H9 (cell line): ENCODE measurements at regions not wholly inside any gene's neighbourhood (a gene's known extent, or its start where the extent isn't known, plus 50 kb on each side); places are given as distances from the start of the nearest gene placed in this dataset.

Experiments
- DNase-seq: peaks from one replicate; pipeline ENCODE4 v3.0.0-alpha.2; 2017
- H2AFZ ChIP-seq: one replicate; pipeline ENCODE4 v1.6.1; 2013; ENCODE audit warnings: mild to moderate bottlenecking, low read length, control low read depth, moderate library complexity
- H2AK5ac ChIP-seq: 2 replicates; pipeline ENCODE4 v1.6.1; 2013; ENCODE audit warnings: low read length, control low read depth, mixed read lengths; ENCODE audit not compliant: insufficient read length
- H2BK120ac ChIP-seq: one replicate; pipeline ENCODE4 v1.6.1; 2013; ENCODE audit warnings: low read depth, mild to moderate bottlenecking, low read length, control low read depth, inconsistent platforms; ENCODE audit not compliant: poor library complexity, severe bottlenecking
- H2BK12ac ChIP-seq: 2 replicates; pipeline ENCODE4 v1.6.1; 2013; ENCODE audit warnings: low read length, control low read depth, mixed read lengths, low read depth; ENCODE audit not compliant: insufficient read length
- H2BK15ac ChIP-seq: 2 replicates; pipeline ENCODE4 v1.6.1; 2013; ENCODE audit warnings: low read depth, low read length, control low read depth
- H2BK20ac ChIP-seq: one replicate; pipeline ENCODE4 v1.6.1; 2013; ENCODE audit warnings: low read depth, mild to moderate bottlenecking, low read length, control low read depth, inconsistent platforms; ENCODE audit not compliant: poor library complexity, severe bottlenecking
- H2BK5ac ChIP-seq: 2 replicates; pipeline ENCODE4 v1.6.1; 2013; ENCODE audit warnings: low read length, control low read depth, mixed read lengths; ENCODE audit not compliant: insufficient read length
- H3K14ac ChIP-seq: 2 replicates; pipeline ENCODE4 v1.6.1; 2013; ENCODE audit warnings: low read length, control low read depth; ENCODE audit not compliant: insufficient read depth
- H3K18ac ChIP-seq: 2 replicates; pipeline ENCODE4 v1.6.1; 2013; ENCODE audit warnings: low read depth, mild to moderate bottlenecking, mixed read lengths, low read length, control low read depth; ENCODE audit not compliant: insufficient read length
- H3K23ac ChIP-seq: 2 replicates; pipeline ENCODE4 v1.6.1; 2013; ENCODE audit warnings: low read length, control low read depth, mixed read lengths, low read depth; ENCODE audit not compliant: insufficient read length
- H3K23me2 ChIP-seq: 2 replicates; pipeline ENCODE4 v1.6.1; 2013; ENCODE audit warnings: low read depth, mild to moderate bottlenecking, mixed read lengths, low read length, control low read depth; ENCODE audit not compliant: insufficient read length, poor library complexity, severe bottlenecking
- H3K27ac ChIP-seq: 2 replicates; pipeline ENCODE4 v1.5.1; 2013; ENCODE audit warnings: low read length, control low read depth, mixed read lengths, low read depth; ENCODE audit not compliant: insufficient read length
- H3K27me3 ChIP-seq: 2 replicates; pipeline ENCODE4 v1.6.1; 2013; ENCODE audit warnings: low read length, control low read depth, inconsistent platforms; ENCODE audit not compliant: insufficient read depth
- H3K4ac ChIP-seq: 2 replicates; pipeline ENCODE4 v1.6.1; 2013; ENCODE audit warnings: low read depth, mild to moderate bottlenecking, control low read depth, inconsistent platforms, low read length, moderate library complexity
- H3K4me1 ChIP-seq: 2 replicates; pipeline ENCODE4 v1.6.1; 2013; ENCODE audit warnings: low read length, control low read depth, inconsistent platforms; ENCODE audit not compliant: insufficient read depth
- H3K4me2 ChIP-seq: 2 replicates; pipeline ENCODE4 v1.6.1; 2013; ENCODE audit warnings: low read length, control low read depth, mixed read lengths; ENCODE audit not compliant: insufficient read length, insufficient read depth
- H3K56ac ChIP-seq: 2 replicates; pipeline ENCODE4 v1.6.1; 2013; ENCODE audit warnings: low read depth, mild to moderate bottlenecking, mixed read lengths, low read length, control low read depth; ENCODE audit not compliant: insufficient read length
- H3K79me1 ChIP-seq: 2 replicates; pipeline ENCODE4 v1.6.1; 2013; ENCODE audit warnings: low read depth, mild to moderate bottlenecking, moderate library complexity, low read length, control low read depth, inconsistent platforms; ENCODE audit not compliant: insufficient read depth, poor library complexity, severe bottlenecking
- H3K79me2 ChIP-seq: 2 replicates; pipeline ENCODE4 v1.6.1; 2013; ENCODE audit warnings: low read length, control low read depth, inconsistent platforms; ENCODE audit not compliant: insufficient read depth
- H3K9ac ChIP-seq: 2 replicates; pipeline ENCODE4 v1.6.1; 2013; ENCODE audit warnings: low read length, control low read depth, mixed read lengths; ENCODE audit not compliant: insufficient read length; ENCODE audit errors: extremely low read depth
- H3K9me3 ChIP-seq: one replicate; pipeline ENCODE4 v1.6.1; 2013; ENCODE audit warnings: low read depth, low read length, inconsistent platforms; ENCODE audit not compliant: control insufficient read depth
- H3T11ph ChIP-seq: one replicate; pipeline ENCODE4 v1.6.1; 2013; ENCODE audit warnings: mild to moderate bottlenecking, low read length, control low read depth, inconsistent platforms
- H4K20me1 ChIP-seq: one replicate; pipeline ENCODE4 v1.6.1; 2013; ENCODE audit not compliant: control insufficient read depth, insufficient read length, insufficient read depth
- H4K5ac ChIP-seq: 2 replicates; pipeline ENCODE4 v1.6.1; 2013; ENCODE audit warnings: low read depth, mild to moderate bottlenecking, mixed read lengths, low read length, control low read depth; ENCODE audit not compliant: insufficient read length
- H4K8ac ChIP-seq: replicated peaks from 2 replicates; pipeline ENCODE4 v1.6.1; 2013; ENCODE audit warnings: low read length, control low read depth, mixed read lengths, low read depth; ENCODE audit not compliant: insufficient read length
- H4K91ac ChIP-seq: 2 replicates; pipeline ENCODE4 v1.6.1; 2013; ENCODE audit warnings: low read depth, mild to moderate bottlenecking, moderate library complexity, mixed read lengths, low read length, control low read depth; ENCODE audit not compliant: insufficient read length
- H3K27ac Mint-ChIP-seq, 3 experiments: 2 replicates in 2 of 3; 3 replicates in 1 of 3; pipeline ENCODE4 v1.8.0; 2020 to 2021; ENCODE audit warnings: mixed read lengths in 3 of 3, mild to moderate bottlenecking in 1 of 3, moderate library complexity in 1 of 3
- H3K27me3 Mint-ChIP-seq: 2 replicates; pipeline ENCODE4 v1.8.0; 2021; ENCODE audit warnings: low read depth, mild to moderate bottlenecking, moderate library complexity, mixed read lengths
- H3K36me3 Mint-ChIP-seq, 3 experiments: 2 replicates in 2 of 3; 3 replicates in 1 of 3; pipeline ENCODE4 v1.8.0; 2020 to 2021; ENCODE audit warnings: low read depth in 3 of 3, mixed read lengths in 3 of 3; ENCODE audit not compliant: insufficient read depth in 1 of 3
- H3K4me1 Mint-ChIP-seq, 2 experiments: 2 replicates each; pipeline ENCODE4 v1.8.0; 2020; ENCODE audit warnings: mixed read lengths in 2 of 2
- H3K4me3 Mint-ChIP-seq, 2 experiments: 2 replicates in 1 of 2; 3 replicates in 1 of 2; pipeline ENCODE4 v1.8.0; 2020 to 2021; ENCODE audit warnings: mild to moderate bottlenecking in 2 of 2, mixed read lengths in 2 of 2, moderate library complexity in 1 of 2
- H3K9me3 Mint-ChIP-seq, 2 experiments: 2 replicates in 1 of 2; 3 replicates in 1 of 2; pipeline ENCODE4 v1.8.0; 2020; ENCODE audit warnings: mild to moderate bottlenecking in 2 of 2, mixed read lengths in 2 of 2, moderate library complexity in 1 of 2
- CTCF ChIP-seq: fragments of 200-600 bp; sonication (generic); conservative IDR thresholded peaks from 3 replicates; pipeline ENCODE4 v1.8.0; 2021; ENCODE audit warnings: antibody characterized with exemption, mild to moderate bottlenecking
- WGBS: extraction: QIAGEN DNeasy Blood & Tissue Kit; methylation state at CpG from one replicate; pipeline ENCODE4 v1.1.7; 2013; ENCODE audit warnings: missing lambda C conversion rate, low lambda C conversion rate, mixed read lengths; ENCODE audit not compliant: insufficient read length; ENCODE audit errors: extremely low coverage; 5-methylcytosine and 5-hydroxymethylcytosine counted together

DNA sequence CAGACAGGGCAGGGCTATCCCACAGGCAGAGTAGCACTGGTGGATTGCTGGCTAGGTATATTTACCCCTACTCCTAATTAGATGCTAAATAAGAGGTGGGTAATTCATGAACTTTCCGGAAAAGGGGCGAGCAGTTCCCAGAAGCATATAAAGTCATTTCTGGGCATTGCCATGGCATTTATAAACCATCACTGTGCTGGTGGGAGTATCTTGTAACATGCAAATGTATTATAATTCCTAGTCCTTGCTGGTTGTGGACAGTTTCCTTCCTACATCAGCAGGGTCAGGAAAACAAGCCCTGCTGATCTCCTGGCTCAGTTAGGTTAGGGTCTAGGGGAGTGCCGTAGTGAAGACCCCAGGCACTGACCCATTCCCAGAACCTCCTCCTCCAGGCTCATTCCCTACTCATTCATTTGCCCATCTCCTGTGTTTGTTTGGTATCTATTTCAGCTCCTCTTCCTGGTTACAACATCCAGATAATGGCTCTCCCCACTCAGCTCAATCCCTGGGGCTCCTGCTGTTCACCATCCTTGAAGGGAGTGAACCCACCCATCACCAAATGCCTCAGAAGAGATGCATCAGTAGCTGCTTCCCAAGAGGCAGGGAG lies 282.7 kb downstream of the SRBD1 start:
- Histone ChIP-seq H3K4me1 (no peaks in the 10 kb centered on the region), H3K27me3 (no peaks in the 10 kb centered on the region), H3K14ac (no peak overlapping the region), H3K4me2 (no peak overlapping the region), H3K4ac (no peak overlapping the region), H2AK5ac (no peak overlapping the region), H3K9me3 (no peaks in the 10 kb centered on the region), H3K9ac (no peak overlapping the region), H3K18ac (no peak overlapping the region), H2BK120ac (no peak overlapping the region), H3K79me1 (no peaks in the 10 kb centered on the region), H2BK12ac (no peak overlapping the region), H4K8ac (no peak overlapping the region), H3T11ph (no peak overlapping the region), H4K91ac (no peak overlapping the region), H2BK20ac (no peak overlapping the region), H4K5ac (no peak overlapping the region), H2AFZ (no peak overlapping the region), H3K23ac (no peak overlapping the region), H3K23me2 (no peaks in the 10 kb centered on the region), H3K56ac (no peak overlapping the region), H2BK15ac (no peak overlapping the region), H3K27ac (no peak overlapping the region), H2BK5ac (no peak overlapping the region), H4K20me1 (no peaks in the 10 kb centered on the region), H3K79me2 (no peaks in the 10 kb centered on the region)
- peaks cover 5 to 12% of the 10 kb centered on the region in 2 experiments for H3K9me3 Mint-ChIP-seq
- no peak for DNase-seq
- no peak overlapping the region for H3K4me3 Mint-ChIP-seq
- peaks cover 13 to 19% of the 10 kb centered on the region in 2 experiments for H3K4me1 Mint-ChIP-seq
- no CpG with 5 or more reads among the region's 3 CpGs for WGBS
- peaks cover 1 to 5% (median 4%) of the 10 kb centered on the region in 3 experiments; a peak in 5 of 7 replicates for H3K36me3 Mint-ChIP-seq
- peaks cover 1% of the 10 kb centered on the region; the same call in 1 of the 2 replicates for H3K27me3 Mint-ChIP-seq
- H3K27ac Mint-ChIP-seq, result no peak overlapping the region
- TF ChIP-seq CTCF, result no peak
